K562 (cell line): ENCODE measurements at regions not wholly inside any gene's neighbourhood (a gene's known extent, or its start where the extent isn't known, plus 50 kb on each side); places are given as distances from the start of the nearest gene placed in this dataset.

Experiments used
- ATAC-seq: fragments of 200-7000 bp; cut with Tn5 transposase; 3 replicates; pipeline ENCODE4 v1.9.1; 2020; ENCODE audit warnings: moderate library complexity
- BruUV-seq: library from RNA; stranded (reverse); fragments of 400-500 nt; replicated peaks from 2 replicates; lab custom pipeline; 2021; lab: Mats Ljungman, UMichigan
- CTCF ChIA-PET: fragments of 300-600 bp; formaldehyde crosslinking; extraction: SDS; loops from one replicate; lab custom pipeline; 2021; ENCODE audit warnings: low intra/inter-chr PET ratio; lab: Yijun Ruan, JAX
- POLR2A ChIA-PET: fragments of 300-600, 350-650 bp; sonication (Branson Sonifier 250); formaldehyde crosslinking; extraction: SDS; loops from one replicate; lab custom pipeline; 2021; ENCODE audit warnings: antibody characterized with exemption, inconsistent platforms; lab: Yijun Ruan, JAX
- DNase-seq, 4 experiments: peaks; one replicate each; pipeline versions ENCODE4 v3.0.0 to v3.0.0-alpha.2; 2011 to 2018; ENCODE audit warnings: low spot score in 3 of 4, mixed read lengths in 3 of 4; ENCODE audit errors: extremely low read depth in 1 of 4
- FAIRE-seq: peaks from 2 replicates; lab custom pipeline; 2011; peaks lifted over from hg19 to GRCh38; lab: Jason Lieb, UNC
- H2AFZ ChIP-seq: 2 replicates; pipeline ENCODE4 v1.6.0; 2011; ENCODE audit warnings: low read depth, low read length, control low read depth, inconsistent platforms
- H3K27ac ChIP-seq: fragments of 200-600 bp; 3 replicates; pipeline ENCODE4 v1.8.0; 2011; ENCODE audit warnings: low read depth, mild to moderate bottlenecking, control low read depth, inconsistent platforms, low read length, moderate library complexity, mixed read lengths; ENCODE audit errors: extremely low read depth
- H3K27me3 ChIP-seq, 2 experiments: fragments of 300-600 bp in 1 of 2; 2 replicates in 1 of 2; 3 replicates in 1 of 2; pipeline versions ENCODE4 v1.6.0 to v1.8.0; 2011; ENCODE audit warnings: inconsistent platforms in 2 of 2, low read length in 2 of 2, mild to moderate bottlenecking in 1 of 2, mixed read lengths in 1 of 2, moderate library complexity in 1 of 2; ENCODE audit not compliant: control insufficient read depth in 2 of 2, insufficient read depth in 2 of 2
- H3K36me3 ChIP-seq: fragments of 300-600 bp; 3 replicates; pipeline ENCODE4 v1.8.0; 2011; ENCODE audit warnings: mild to moderate bottlenecking, low read length, inconsistent platforms; ENCODE audit not compliant: control insufficient read depth, insufficient read depth
- H3K4me1 ChIP-seq, 2 experiments: fragments of 200-600 bp in 1 of 2; replicated peaks in 1 of 2; 2 replicates in 1 of 2; 3 replicates in 1 of 2; pipeline versions ENCODE4 v1.5.1 to v1.8.0; 2011; ENCODE audit warnings: inconsistent platforms in 2 of 2, low read length in 2 of 2, mild to moderate bottlenecking in 1 of 2, mixed read lengths in 1 of 2, moderate library complexity in 1 of 2; ENCODE audit not compliant: control insufficient read depth in 2 of 2, insufficient read depth in 2 of 2
- H3K4me2 ChIP-seq: 2 replicates; pipeline ENCODE4 v1.6.1; 2011; ENCODE audit warnings: low read length, control low read depth, inconsistent platforms, mixed read lengths; ENCODE audit not compliant: insufficient read depth
- H3K4me3 ChIP-seq: fragments of 200-600 bp; sonication (generic), shearing (Covaris generic); 2 replicates; pipeline ENCODE4 v1.5.1; 2016; ENCODE audit warnings: control low read depth, inconsistent platforms
- H3K79me2 ChIP-seq: fragments of 200-600 bp; 3 replicates; pipeline ENCODE4 v1.8.0; 2011; ENCODE audit warnings: low read length, inconsistent platforms; ENCODE audit not compliant: control insufficient read depth, insufficient read depth
- H3K9ac ChIP-seq, 2 experiments: 2 replicates each; pipeline versions ENCODE4 v1.6.0 to v1.6.1; 2011; ENCODE audit warnings: low read depth in 2 of 2, low read length in 2 of 2, control low read depth in 1 of 2, inconsistent platforms in 1 of 2, mild to moderate bottlenecking in 1 of 2, mixed read lengths in 1 of 2; ENCODE audit not compliant: insufficient read depth in 1 of 2
- H3K9me1 ChIP-seq: one replicate; pipeline ENCODE4 v1.6.0; 2011; ENCODE audit warnings: inconsistent platforms, mild to moderate bottlenecking, low read length, moderate library complexity; ENCODE audit not compliant: control insufficient read depth, insufficient read depth
- H3K9me3 ChIP-seq: replicated peaks from 2 replicates; pipeline ENCODE4 v1.5.1; 2011; ENCODE audit warnings: low read depth, low read length, inconsistent platforms; ENCODE audit not compliant: control insufficient read depth, insufficient read depth
- H4K20me1 ChIP-seq: replicated peaks from 2 replicates; pipeline ENCODE4 v1.6.1; 2011; ENCODE audit warnings: low read length, inconsistent platforms, mixed read lengths; ENCODE audit not compliant: control insufficient read depth, insufficient read depth
- ATF2 ChIP-seq: sonication (generic); formaldehyde crosslinking; IDR thresholded peaks from 2 replicates; pipeline ENCODE4 v1.8.1; 2022; ENCODE audit warnings: missing genetic modification reagents
- BACH1 ChIP-seq: fragments of 200-800 bp; sonication (Bioruptor generic); IDR thresholded peaks from 2 replicates; pipeline ENCODE4 v1.6.1; 2016; ENCODE audit warnings: missing genetic modification characterization, missing compliant biosample characterization
- GATA2 ChIP-seq: sonication (generic); formaldehyde crosslinking; IDR thresholded peaks from 2 replicates; pipeline ENCODE4 v1.4.0; 2020; ENCODE audit warnings: mild to moderate bottlenecking, missing genetic modification reagents
- MBD2 ChIP-seq: sonication (generic); IDR thresholded peaks from 2 replicates; pipeline ENCODE4 v1.6.1; 2016; ENCODE audit warnings: low read depth, borderline replicate concordance
- MYBL2 ChIP-seq, 2 experiments: fragments of 450-650 bp in 1 of 2; sonication (generic) in 1 of 2; formaldehyde crosslinking in 1 of 2; IDR thresholded peaks; 2 replicates each; pipeline versions ENCODE4 v1.6.1 to v1.8.1; 2017 to 2022; ENCODE audit warnings: borderline replicate concordance in 1 of 2, inconsistent platforms in 1 of 2, low read depth in 1 of 2, mild to moderate bottlenecking in 1 of 2, missing genetic modification reagents in 1 of 2, moderate library complexity in 1 of 2
- NCOA6 ChIP-seq: fragments of 450-650 bp; IDR thresholded peaks from 2 replicates; pipeline ENCODE4 v1.6.1; 2017; ENCODE audit warnings: mild to moderate bottlenecking
- NFIX ChIP-seq: fragments of 250-450 bp; sonication (Bioruptor Pico); IDR thresholded peaks from 2 replicates; pipeline ENCODE4 v1.4.0; 2020; ENCODE audit warnings: low read depth, mild to moderate bottlenecking, moderate library complexity
- NFXL1 ChIP-seq: fragments of 450-650 bp; formaldehyde crosslinking; IDR thresholded peaks from 2 replicates; pipeline ENCODE4 v1.4.0; 2021; ENCODE audit warnings: mild to moderate bottlenecking
- RBM22 ChIP-seq: fragments of 200-400 bp; formaldehyde crosslinking; IDR thresholded peaks from 2 replicates; pipeline ENCODE4 v1.6.1; 2018; ENCODE audit warnings: low read length, low read depth; ENCODE audit not compliant: poor library complexity, severe bottlenecking
- SRSF7 ChIP-seq: fragments of 200-400 bp; formaldehyde crosslinking; optimal IDR thresholded peaks from 2 replicates; pipeline ENCODE3; 2017; ENCODE audit warnings: mild to moderate bottlenecking, low read depth, low read length
- TGIF2 ChIP-seq: sonication (generic); formaldehyde crosslinking; IDR thresholded peaks from 2 replicates; pipeline ENCODE4 v1.8.1; 2022; ENCODE audit warnings: mild to moderate bottlenecking, missing genetic modification reagents, moderate library complexity
- ZBTB7A ChIP-seq: IDR thresholded peaks from 2 replicates; pipeline ENCODE4 v1.6.1; 2011; ENCODE audit warnings: low read depth, mild to moderate bottlenecking, low read length, moderate library complexity, borderline replicate concordance; ENCODE audit not compliant: control insufficient read depth
- ZHX1 ChIP-seq: fragments of 150-350 bp; conservative IDR thresholded peaks from 2 replicates; pipeline ENCODE4 v1.6.1; 2014; ENCODE audit warnings: low read length
- ZNF253 ChIP-seq: fragments of 250-450 bp; sonication (Bioruptor Pico); conservative IDR thresholded peaks from 2 replicates; pipeline ENCODE4 v1.6.1; 2021; ENCODE audit warnings: mild to moderate bottlenecking
- ZNF311 ChIP-seq: fragments of 250-450 bp; sonication (Bioruptor Pico); IDR thresholded peaks from 2 replicates; pipeline ENCODE4 v1.4.0; 2020; ENCODE audit warnings: mild to moderate bottlenecking, moderate library complexity
- ZNF408 ChIP-seq: fragments of 250-450 bp; sonication (Bioruptor Pico); IDR thresholded peaks from 2 replicates; pipeline ENCODE4 v1.4.0; 2020; ENCODE audit warnings: low read depth, mild to moderate bottlenecking, moderate library complexity
- ZNF77 ChIP-seq: fragments of 250-450 bp; sonication (Bioruptor Pico); IDR thresholded peaks from 2 replicates; pipeline ENCODE4 v1.5.0; 2020
- WGBS: fragments of 100-300 bp; shearing (Covaris generic); methylation state at CpG from one replicate; pipeline ENCODE4 v1.1.6; 2016; ENCODE audit warnings: low coverage, mixed read lengths; ENCODE audit not compliant: insufficient coverage; ENCODE audit errors: missing lambda C conversion rate; 5-methylcytosine and 5-hydroxymethylcytosine counted together
- in situ Hi-C: fragments of 300-500 bp; cut with MboI; formaldehyde crosslinking; loops from 4 replicates; pipeline ENCODE4 v1.15.0; 2018; ENCODE audit warnings: inconsistent platforms, mixed read lengths
- intact Hi-C: fragments of 100-400 bp; cut with micrococcal nuclease; formaldehyde crosslinking; loops from 2 replicates; pipeline ENCODE4 v1.14.2; 2022

- no peak for TF ChIP-seq ZHX1
- TF ChIP-seq MBD2: no peak
- no peak for TF ChIP-seq MYBL2 (IDR thresholded peaks at IDR 0.05; ENCODE audit: low read depth)
- no peak for TF ChIP-seq MYBL2 (CRISPR knock-in tag; IDR thresholded peaks at IDR 0.05; ENCODE audit: borderline replicate concordance)
Observed at GRCh38 chr6:22658934-22659333, 89.6 kb downstream of the HDGFL1 start (continued).

GRCh38 chr6:22664968-22665367, 95.6 kb downstream of the HDGFL1 start:
- H3K79me2 ChIP-seq: no peaks in the 10 kb centered on the region
- no peak overlapping the region for H2AFZ ChIP-seq
- no peaks in the 10 kb centered on the region for H3K27me3 ChIP-seq
- no peaks in the 10 kb centered on the region for H3K36me3 ChIP-seq
- H3K4me1 ChIP-seq: no peaks in the 10 kb centered on the region
- in situ Hi-C loops (no loop called here), intact Hi-C loops (no loop called here)
- H3K9me1 ChIP-seq: no peaks in the 10 kb centered on the region
- H4K20me1 ChIP-seq: no peaks in the 10 kb centered on the region
- H3K9ac ChIP-seq: no peak overlapping the region
- no peak overlapping the region for H3K4me3 ChIP-seq
- CTCF ChIA-PET: no interaction called here
- FAIRE-seq: no peak
- H3K27ac ChIP-seq: no peak overlapping the region
- no peak for TF ChIP-seq BACH1
- TF ChIP-seq ZNF311 (CRISPR knock-in tag): no peak
- no peak for TF ChIP-seq ATF2
- TF ChIP-seq ZNF408 (CRISPR knock-in tag): no peak
- no peak for TF ChIP-seq RBM22
- no peak for TF ChIP-seq NCOA6
- TF ChIP-seq NFXL1 (CRISPR knock-in tag): no peak
- TF ChIP-seq NFIX (CRISPR knock-in tag): no peak
- no peak for TF ChIP-seq TGIF2 (CRISPR knock-in tag)
- no peak for TF ChIP-seq ZBTB7A
- no peak for TF ChIP-seq GATA2 (CRISPR knock-in tag)
- TF ChIP-seq ZNF253 (CRISPR knock-in tag): no peak
- no peak for TF ChIP-seq ZNF77 (CRISPR knock-in tag)
- TF ChIP-seq SRSF7: no peak
- DNase-seq: no peak
- no TSS peak for BruUV-seq
- 5% methylated on average over 2 of the region's 2 CpGs for WGBS
- no peaks in the 10 kb centered on the region for H3K9me3 ChIP-seq
- no peak overlapping the region for H3K4me2 ChIP-seq
- POLR2A ChIA-PET: no interaction called here
- ATAC-seq: no peak
